ENCODE measurements at regions not wholly inside any gene's neighbourhood (a gene's known extent, or its start where the extent isn't known, plus 50 kb on each side); places are given as distances from the start of the nearest gene placed in this dataset.
"Not testable (repeated sequence)": the region's sequence is repeated elsewhere in the genome, so short reads cannot be mapped to it uniquely, and the experiment has no call there.

GRCh38 chr18:64380117-64380516, 231.2 kb upstream of the LINC00305 start:
- H3K4me3 Mint-ChIP-seq, result no peak overlapping the region
- no peaks in the 10 kb centered on the region for H3K27me3 Mint-ChIP-seq (ENCODE audit: low read depth in 2 of 2)
- Histone ChIP-seq H3K4me1 (ENCODE audit: control insufficient read depth, insufficient read depth, low read length) (no peaks in the 10 kb centered on the region), H3K4me3 (ENCODE audit: low read length) (no peak overlapping the region), H3K27ac (ENCODE audit: low read length) (no peak overlapping the region), H3K9me3 (ENCODE audit: control insufficient read depth, insufficient read depth, low read length) (no peaks in the 10 kb centered on the region), H3K27me3 (ENCODE audit: control insufficient read depth, insufficient read depth, low read length) (no peaks in the 10 kb centered on the region), H3K36me3 (ENCODE audit: control insufficient read depth, insufficient read depth, low read length) (no peaks in the 10 kb centered on the region)
- H3K9me3 Mint-ChIP-seq, result peaks cover 7 to 10% of the 10 kb centered on the region in 2 donors
- H3K27ac Mint-ChIP-seq, result no peak overlapping the region
- TF ChIP-seq CTCF (IDR thresholded peaks at IDR 0.05), result no peak
- no CpG with 5 or more reads among the region's 1 CpG for whole genome bisulfite sequencing (ENCODE audit: insufficient coverage)
- intact Hi-C loops (cut with micrococcal nuclease), result no loop called here
- H3K36me3 Mint-ChIP-seq, result peaks cover 9% of the 10 kb centered on the region
- ATAC-seq (no peak), DNase-seq (no peak)
- H3K4me1 Mint-ChIP-seq, result no peaks in the 10 kb centered on the region

- no peaks in the 10 kb centered on the region for H3K27me3 ChIP-seq (ENCODE audit: control insufficient read depth, insufficient read depth, low read length)
- ATAC-seq (no peak), DNase-seq (no peak)
- WGBS (ENCODE audit: insufficient coverage), result no CpG with 5 or more reads among the region's 1 CpG
- Mint-ChIP-seq H3K36me3 (peaks cover 9% of the 10 kb centered on the region), H3K4me1 (no peaks in the 10 kb centered on the region), H3K4me3 (no peak overlapping the region), H3K27ac (no peak overlapping the region), H3K27me3 (ENCODE audit: low read depth in 2 of 2) (no peaks in the 10 kb centered on the region), H3K9me3 (peaks cover 7 to 10% of the 10 kb centered on the region in 2 donors)
- intact Hi-C loops (cut with micrococcal nuclease), result no loop called here
- H3K4me3 ChIP-seq (ENCODE audit: low read length), result no peak overlapping the region
- no peaks in the 10 kb centered on the region for H3K4me1 ChIP-seq (ENCODE audit: control insufficient read depth, insufficient read depth, low read length)
- H3K9me3 ChIP-seq (ENCODE audit: control insufficient read depth, insufficient read depth, low read length), result no peaks in the 10 kb centered on the region
- no peak overlapping the region for H3K27ac ChIP-seq (ENCODE audit: low read length)
- TF ChIP-seq CTCF (IDR thresholded peaks at IDR 0.05), result no peak
- no peaks in the 10 kb centered on the region for H3K36me3 ChIP-seq (ENCODE audit: control insufficient read depth, insufficient read depth, low read length)
Observed at GRCh38 chr18:64379662-64380061, 230.8 kb upstream of the LINC00305 start.

DNA sequence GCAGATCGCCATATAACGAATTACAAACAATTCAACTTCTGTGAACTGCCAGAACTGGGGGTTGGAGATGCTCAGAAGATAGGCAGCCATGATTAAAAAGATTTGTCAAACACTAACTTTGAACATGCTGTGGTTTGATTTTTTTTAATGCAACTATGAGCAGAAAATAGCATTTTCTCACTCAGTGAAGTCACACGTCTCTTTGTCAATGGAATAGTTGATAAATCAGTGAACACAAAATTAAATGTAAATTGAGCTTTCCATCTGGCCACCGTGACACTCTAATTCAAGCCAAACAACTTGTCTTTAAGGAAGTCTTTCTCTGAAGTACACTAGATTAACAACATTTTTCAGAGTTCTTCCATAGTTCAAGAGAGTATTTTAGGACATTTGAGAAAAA, 228.6 kb upstream of the LINC00305 start:
- no peak overlapping the region for H3K4me3 Mint-ChIP-seq
- Histone ChIP-seq H3K4me3 (ENCODE audit: low read length) (no peak overlapping the region), H3K4me1 (ENCODE audit: control insufficient read depth, insufficient read depth, low read length) (no peaks in the 10 kb centered on the region), H3K27ac (ENCODE audit: low read length) (no peak overlapping the region), H3K36me3 (ENCODE audit: control insufficient read depth, insufficient read depth, low read length) (no peaks in the 10 kb centered on the region), H3K9me3 (ENCODE audit: control insufficient read depth, insufficient read depth, low read length) (no peaks in the 10 kb centered on the region), H3K27me3 (ENCODE audit: control insufficient read depth, insufficient read depth, low read length) (no peaks in the 10 kb centered on the region)
- H3K4me1 Mint-ChIP-seq, result no peaks in the 10 kb centered on the region
- no peaks in the 10 kb centered on the region for H3K27me3 Mint-ChIP-seq (ENCODE audit: low read depth in 2 of 2)
- peaks cover 9% of the 10 kb centered on the region in 2 donors for H3K9me3 Mint-ChIP-seq
- 88% methylated on average over 4 of the region's 4 CpGs for WGBS (ENCODE audit: insufficient coverage)
- DNase-seq (no peak), ATAC-seq (no peak)
- peaks cover 9% of the 10 kb centered on the region for H3K36me3 Mint-ChIP-seq
- intact Hi-C loops (cut with micrococcal nuclease), result no loop called here
- TF ChIP-seq CTCF (IDR thresholded peaks at IDR 0.05), result no peak
- no peak overlapping the region for H3K27ac Mint-ChIP-seq

- H3K27me3 Mint-ChIP-seq (ENCODE audit: low read depth in 2 of 2), result no peaks in the 10 kb centered on the region
- no peak overlapping the region for H3K4me3 ChIP-seq (ENCODE audit: low read length)
- peaks cover 13 to 14% of the 10 kb centered on the region in 2 donors for H3K9me3 Mint-ChIP-seq
- TF ChIP-seq CTCF (IDR thresholded peaks at IDR 0.05), result no peak
- intact Hi-C loops (cut with micrococcal nuclease), result no loop called here
- peaks cover 15% of the 10 kb centered on the region for H3K36me3 Mint-ChIP-seq
- no peak overlapping the region for H3K27ac Mint-ChIP-seq
- no peaks in the 10 kb centered on the region for H3K4me1 Mint-ChIP-seq
- no peaks in the 10 kb centered on the region for H3K4me1 ChIP-seq (ENCODE audit: control insufficient read depth, insufficient read depth, low read length)
- H3K36me3 ChIP-seq (ENCODE audit: control insufficient read depth, insufficient read depth, low read length), result no peaks in the 10 kb centered on the region
- H3K9me3 ChIP-seq (ENCODE audit: control insufficient read depth, insufficient read depth, low read length), result no peaks in the 10 kb centered on the region
- no peak for ATAC-seq
- no peak overlapping the region for H3K4me3 Mint-ChIP-seq
- H3K27me3 ChIP-seq (ENCODE audit: control insufficient read depth, insufficient read depth, low read length), result no peaks in the 10 kb centered on the region
- no peak for DNase-seq
- 86% methylated on average over 1 of the region's 2 CpGs for WGBS (ENCODE audit: insufficient coverage)
- no peak overlapping the region for H3K27ac ChIP-seq (ENCODE audit: low read length)
Observed at GRCh38 chr18:64372850-64373249, 224.0 kb upstream of the LINC00305 start.

DNA sequence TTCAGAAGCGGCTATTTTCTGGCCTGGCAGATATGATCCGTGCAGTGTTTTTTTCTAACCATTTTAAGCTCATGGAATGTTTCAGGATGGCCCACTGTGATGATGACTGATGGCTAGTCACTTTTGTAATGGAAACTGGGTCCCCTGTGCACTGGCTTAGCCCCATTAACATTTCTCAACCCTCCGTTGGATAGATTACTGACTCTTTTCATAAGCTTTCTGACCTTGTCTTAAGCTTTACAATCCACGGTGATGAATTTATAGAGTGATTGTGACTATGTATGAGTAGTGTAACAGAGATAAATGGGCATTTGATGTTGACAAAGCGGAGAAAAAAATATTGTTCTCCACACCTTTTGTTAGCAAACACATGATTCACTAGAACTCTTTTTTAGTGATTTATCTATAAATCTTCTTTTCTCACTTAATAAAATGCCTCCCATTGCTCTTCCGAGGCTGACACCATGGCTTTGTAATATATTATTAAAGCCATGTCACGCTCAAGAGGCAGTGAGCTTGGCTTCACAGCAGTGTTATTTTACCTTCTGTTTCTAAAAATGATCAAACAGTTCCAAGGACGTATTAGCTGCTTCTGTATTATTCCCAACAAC, 221.0 kb upstream of the LINC00305 start:
- intact Hi-C loops (cut with micrococcal nuclease); H3K27me3 ChIP-seq (ENCODE audit: control insufficient read depth, insufficient read depth, low read length); H3K4me1 Mint-ChIP-seq; H3K27ac ChIP-seq (ENCODE audit: low read length); H3K4me3 Mint-ChIP-seq; H3K4me1 ChIP-seq (ENCODE audit: control insufficient read depth, insufficient read depth, low read length); H3K27ac Mint-ChIP-seq; ATAC-seq; H3K9me3 ChIP-seq (ENCODE audit: control insufficient read depth, insufficient read depth, low read length); DNase-seq; H3K36me3 Mint-ChIP-seq; H3K4me3 ChIP-seq (ENCODE audit: low read length); H3K36me3 ChIP-seq (ENCODE audit: control insufficient read depth, insufficient read depth, low read length); H3K27me3 Mint-ChIP-seq (ENCODE audit: low read depth in 2 of 2): not testable (repeated sequence)
- WGBS (ENCODE audit: insufficient coverage), result 82% methylated on average over 2 of the region's 8 CpGs
- peaks cover 12 to 15% of the 10 kb centered on the region in 2 donors for H3K9me3 Mint-ChIP-seq

Data from natural killer cell (primary cell).